Lower leg skin (tissue), 3 donors: ENCODE measurements at regions not wholly inside any gene's neighbourhood (a gene's known extent, or its start where the extent isn't known, plus 50 kb on each side); places are given as distances from the start of the nearest gene placed in this dataset.

Experiments used
- CTCF ChIP-seq, 3 donors: fragments of 450-650 bp; IDR thresholded peaks; one replicate each; pipeline ENCODE4 v1.5.1; 2016; ENCODE audit warnings: antibody characterized with exemption in 3 of 3, mild to moderate bottlenecking in 3 of 3, moderate library complexity in 2 of 3
- POLR2A ChIP-seq, 2 donors: fragments of 450-650 bp; IDR thresholded peaks; one replicate each; pipeline ENCODE4 v1.6.1; 2016 to 2017; ENCODE audit warnings: antibody characterized with exemption in 2 of 2, mild to moderate bottlenecking in 1 of 2, moderate library complexity in 1 of 2

- TF ChIP-seq CTCF (IDR thresholded peaks at IDR 0.05) (no peak), POLR2A (IDR thresholded peaks at IDR 0.05) (no peak)
Measured at GRCh38 chr10:3980660-3981059, 195.7 kb upstream of the KLF6 start.
